Cardiac muscle cell (in vitro differentiated cells and primary cell): ENCODE measurements at regions not wholly inside any gene's neighbourhood (a gene's known extent, or its start where the extent isn't known, plus 50 kb on each side); places are given as distances from the start of the nearest gene placed in this dataset.
"Not testable (repeated sequence)": the region's sequence is repeated elsewhere in the genome, so short reads cannot be mapped to it uniquely, and the experiment has no call there.

Source experiments
- DNase-seq, 2 donors: peaks; one replicate each; pipeline versions ENCODE4 v3.0.0 to v3.0.0-alpha.2; 2010 to 2017; ENCODE audit warnings: low read depth in 1 of 2, low spot score in 1 of 2
- H3K27ac ChIP-seq: fragments of 200-600 bp; sonication (generic); 2 replicates; pipeline ENCODE4 v1.5.1; 2016
- H3K27me3 ChIP-seq: fragments of 200-600 bp; sonication (generic); 2 replicates; pipeline ENCODE4 v1.6.0; 2016; ENCODE audit warnings: control low read depth
- H3K36me3 ChIP-seq: fragments of 200-600 bp; sonication (generic); 2 replicates; pipeline ENCODE4 v1.5.1; 2016; ENCODE audit warnings: control low read depth
- H3K4me1 ChIP-seq: fragments of 200-600 bp; sonication (generic); 2 replicates; pipeline ENCODE4 v1.8.1; 2017; ENCODE audit warnings: low read depth, mild to moderate bottlenecking, mixed run types
- H3K4me3 ChIP-seq: fragments of 200-600 bp; sonication (generic); 2 replicates; pipeline ENCODE4 v1.5.1; 2016; ENCODE audit warnings: mild to moderate bottlenecking
- H3K9me3 ChIP-seq: fragments of 200-600 bp; sonication (generic); 2 replicates; pipeline ENCODE4 v1.5.1; 2017; ENCODE audit warnings: low read depth, mild to moderate bottlenecking, control low read depth
- TF ChIP-seq, protein P1 (sequence below): IDR thresholded peaks from 2 replicates; pipeline ENCODE4 v1.5.1; 2012; ENCODE audit warnings: low read depth, mild to moderate bottlenecking, low read length

GRCh38 chr7:52555805-52556204 is 479.6 kb upstream of the POM121L12 start:
- Histone ChIP-seq H3K4me1 (no peaks in the 10 kb centered on the region), H3K27me3 (no peaks in the 10 kb centered on the region), H3K9me3 (no peaks in the 10 kb centered on the region), H3K36me3 (no peaks in the 10 kb centered on the region), H3K4me3 (no peak overlapping the region), H3K27ac (no peak overlapping the region)
- DNase-seq = no peak
- TF ChIP-seq, protein P1, sequence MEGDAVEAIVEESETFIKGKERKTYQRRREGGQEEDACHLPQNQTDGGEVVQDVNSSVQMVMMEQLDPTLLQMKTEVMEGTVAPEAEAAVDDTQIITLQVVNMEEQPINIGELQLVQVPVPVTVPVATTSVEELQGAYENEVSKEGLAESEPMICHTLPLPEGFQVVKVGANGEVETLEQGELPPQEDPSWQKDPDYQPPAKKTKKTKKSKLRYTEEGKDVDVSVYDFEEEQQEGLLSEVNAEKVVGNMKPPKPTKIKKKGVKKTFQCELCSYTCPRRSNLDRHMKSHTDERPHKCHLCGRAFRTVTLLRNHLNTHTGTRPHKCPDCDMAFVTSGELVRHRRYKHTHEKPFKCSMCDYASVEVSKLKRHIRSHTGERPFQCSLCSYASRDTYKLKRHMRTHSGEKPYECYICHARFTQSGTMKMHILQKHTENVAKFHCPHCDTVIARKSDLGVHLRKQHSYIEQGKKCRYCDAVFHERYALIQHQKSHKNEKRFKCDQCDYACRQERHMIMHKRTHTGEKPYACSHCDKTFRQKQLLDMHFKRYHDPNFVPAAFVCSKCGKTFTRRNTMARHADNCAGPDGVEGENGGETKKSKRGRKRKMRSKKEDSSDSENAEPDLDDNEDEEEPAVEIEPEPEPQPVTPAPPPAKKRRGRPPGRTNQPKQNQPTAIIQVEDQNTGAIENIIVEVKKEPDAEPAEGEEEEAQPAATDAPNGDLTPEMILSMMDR = no peak

DNA sequence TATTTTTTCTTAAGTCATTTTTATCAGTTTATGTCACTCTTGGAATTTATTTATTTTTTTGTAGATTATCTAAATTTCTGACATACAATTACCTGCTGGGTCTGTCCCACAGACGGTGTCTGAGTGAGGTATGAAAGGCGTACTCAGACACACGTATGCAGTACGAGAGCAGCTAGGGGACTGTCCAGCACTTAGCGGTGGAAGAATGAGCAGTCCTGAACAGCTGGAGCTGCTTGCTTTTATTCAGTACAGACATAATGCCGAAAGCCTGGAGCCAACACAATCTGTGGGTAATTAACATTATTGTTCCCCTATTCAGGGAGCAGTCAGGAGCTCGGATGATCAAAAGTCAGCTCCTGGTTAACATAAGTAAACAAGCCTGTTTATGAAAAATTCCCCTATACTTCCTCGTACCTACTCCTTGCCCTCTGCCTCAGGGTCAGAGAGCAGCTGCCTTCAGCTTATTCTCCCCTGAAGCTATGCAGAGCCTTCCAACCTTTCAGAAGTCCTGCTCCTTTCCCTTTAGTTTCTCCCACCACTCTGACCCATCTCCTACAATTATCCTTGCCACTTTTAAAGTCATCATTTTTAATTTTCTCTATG is 488.0 kb upstream of the POM121L12 start:
- Histone ChIP-seq H3K4me1 (no peaks in the 10 kb centered on the region), H3K27ac (no peak overlapping the region), H3K4me3 (no peak overlapping the region), H3K9me3 (no peaks in the 10 kb centered on the region), H3K27me3 (no peaks in the 10 kb centered on the region), H3K36me3 (no peaks in the 10 kb centered on the region)
- TF ChIP-seq, protein P1 = no peak
- DNase-seq = no peak

GRCh38 chr7:52541198-52541765 is 494.2 kb upstream of the POM121L12 start:
- not testable (repeated sequence) for H3K27ac ChIP-seq, H3K36me3 ChIP-seq, H3K9me3 ChIP-seq, DNase-seq, H3K27me3 ChIP-seq, H3K4me3 ChIP-seq, H3K4me1 ChIP-seq

DNA sequence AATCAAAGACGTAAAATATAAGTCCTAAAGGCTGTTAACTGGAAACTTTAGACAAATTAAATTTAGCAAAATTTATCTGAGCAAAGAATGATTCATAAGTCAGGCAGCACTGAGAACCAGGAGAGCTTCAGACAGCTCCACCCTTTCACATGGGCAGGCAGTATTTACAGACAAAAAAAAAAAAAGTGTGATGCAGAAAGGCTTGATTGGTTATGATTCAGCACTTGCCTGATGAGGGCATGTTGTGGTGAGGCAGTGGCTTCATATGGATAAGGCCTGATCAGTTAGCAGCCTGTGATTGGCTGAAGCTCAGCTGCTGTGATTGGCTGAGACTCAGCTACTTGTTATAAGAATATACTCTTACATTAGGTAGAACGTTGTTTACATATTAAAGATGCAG is 495.4 kb upstream of the POM121L12 start:
- H3K4me3 ChIP-seq = no peak overlapping the region
- H3K27ac ChIP-seq = no peak overlapping the region
- H3K27me3 ChIP-seq = no peaks in the 10 kb centered on the region
- H3K9me3 ChIP-seq = no peaks in the 10 kb centered on the region
- no peaks in the 10 kb centered on the region for H3K36me3 ChIP-seq
- DNase-seq = no peak
- TF ChIP-seq, protein P1 = no peak
- H3K4me1 ChIP-seq = no peaks in the 10 kb centered on the region

DNA sequence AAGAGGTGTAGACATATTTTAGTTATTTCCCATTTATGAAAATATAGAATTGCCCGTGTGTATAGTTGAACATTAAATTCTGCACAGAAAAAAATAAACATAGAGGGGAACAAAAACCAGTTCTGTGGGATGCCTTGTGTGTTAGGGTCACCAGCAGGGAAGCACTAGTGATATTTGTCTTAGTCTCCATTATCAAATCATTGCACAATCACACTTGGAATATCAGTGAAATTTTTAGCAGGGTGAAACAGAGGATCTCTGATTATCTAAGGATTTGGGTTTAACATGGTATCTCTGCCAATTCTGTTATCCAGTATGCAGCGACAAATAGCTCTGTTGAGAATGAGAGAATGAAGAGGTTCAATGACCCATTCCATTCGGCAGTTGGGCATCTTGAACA is 496.0 kb upstream of the POM121L12 start:
- H3K27ac ChIP-seq = no peak overlapping the region
- TF ChIP-seq, protein P1 = no peak
- H3K9me3 ChIP-seq = no peaks in the 10 kb centered on the region
- no peaks in the 10 kb centered on the region for H3K36me3 ChIP-seq
- no peak overlapping the region for H3K4me3 ChIP-seq
- H3K27me3 ChIP-seq = no peaks in the 10 kb centered on the region
- no peaks in the 10 kb centered on the region for H3K4me1 ChIP-seq
- no peak for DNase-seq

- no peak for DNase-seq
- H3K27me3 ChIP-seq = no peaks in the 10 kb centered on the region
- H3K27ac ChIP-seq = no peak overlapping the region
- no peak overlapping the region for H3K4me3 ChIP-seq
- no peaks in the 10 kb centered on the region for H3K9me3 ChIP-seq
- H3K4me1 ChIP-seq = no peaks in the 10 kb centered on the region
- TF ChIP-seq, protein P1 = no peak
- H3K36me3 ChIP-seq = no peaks in the 10 kb centered on the region
Measured at GRCh38 chr7:52537051-52537450, 498.4 kb upstream of the POM121L12 start.
